KBM-7 (cell line): ENCODE measurements at regions not wholly inside any gene's neighbourhood (a gene's known extent, or its start where the extent isn't known, plus 50 kb on each side); places are given as distances from the start of the nearest gene placed in this dataset.
"Not testable (repeated sequence)": the region's sequence is repeated elsewhere in the genome, so short reads cannot be mapped to it uniquely, and the experiment has no call there.

ENCODE experiments used
- DNase-seq: peaks from one replicate; pipeline ENCODE4 v3.0.0-alpha.2; 2015
- in situ Hi-C: fragments of 300-500 bp; cut with MboI; formaldehyde crosslinking; loops from 2 replicates; pipeline ENCODE4 v1.14.3; 2020; ENCODE audit warnings: low sequenced_read_pairs, low pct_unique_long_range_greater_than_20kb, mixed read lengths

- no peak for DNase-seq
- in situ Hi-C loops: no loop called here
Measured at GRCh38 chr3:102301155-102301880, 133.5 kb upstream of the ZPLD1 start.

- in situ Hi-C loops: no loop called here
- no peak for DNase-seq
Measured at GRCh38 chr3:102302020-102302419, 132.8 kb upstream of the ZPLD1 start.

GRCh38 chr3:102304550-102304949 is 130.3 kb upstream of the ZPLD1 start:
- no peak for DNase-seq
- in situ Hi-C loops: no loop called here

- no peak for DNase-seq
- in situ Hi-C loops: no loop called here
Measured at GRCh38 chr3:102307442-102307841, 127.4 kb upstream of the ZPLD1 start.

GRCh38 chr3:102329066-102329465 is 105.7 kb upstream of the ZPLD1 start:
- in situ Hi-C loops: no loop called here
- no peak for DNase-seq

- DNase-seq: no peak
- in situ Hi-C loops: no loop called here
Measured at GRCh38 chr3:102329561-102329960, 105.3 kb upstream of the ZPLD1 start.

- in situ Hi-C loops: no loop called here
- DNase-seq: no peak
Measured at GRCh38 chr3:102332205-102332604, 102.6 kb upstream of the ZPLD1 start.

- DNase-seq: no peak
- in situ Hi-C loops: no loop called here
Measured at GRCh38 chr3:102332934-102333333, 101.9 kb upstream of the ZPLD1 start.

- in situ Hi-C loops: no loop called here
- DNase-seq: no peak
Measured at GRCh38 chr3:102336130-102336529, 98.7 kb upstream of the ZPLD1 start.

GRCh38 chr3:102339671-102340070 is 95.1 kb upstream of the ZPLD1 start:
- in situ Hi-C loops: no loop called here
- no peak for DNase-seq

- no peak for DNase-seq
- in situ Hi-C loops: no loop called here
Measured at GRCh38 chr3:102346897-102347296, 87.9 kb upstream of the ZPLD1 start.

GRCh38 chr3:102348904-102349303 is 85.9 kb upstream of the ZPLD1 start:
- in situ Hi-C loops: no loop called here
- no peak for DNase-seq

GRCh38 chr3:102353148-102353547 is 81.7 kb upstream of the ZPLD1 start:
- in situ Hi-C loops: no loop called here
- DNase-seq: no peak

- DNase-seq: no peak
- in situ Hi-C loops: no loop called here
Measured at GRCh38 chr3:102353805-102354204, 81.0 kb upstream of the ZPLD1 start.

GRCh38 chr3:102354818-102355515 is 79.8 kb upstream of the ZPLD1 start:
- in situ Hi-C loops: no loop called here
- DNase-seq: no peak

GRCh38 chr3:102356506-102356905 is 78.3 kb upstream of the ZPLD1 start:
- no peak for DNase-seq
- in situ Hi-C loops: no loop called here

GRCh38 chr3:102357313-102357712 is 77.5 kb upstream of the ZPLD1 start:
- in situ Hi-C loops: not testable (repeated sequence)

GRCh38 chr3:102360183-102360860 is 74.5 kb upstream of the ZPLD1 start:
- no peak for DNase-seq
- in situ Hi-C loops: no loop called here

More at GRCh38 chr3:102357313-102357712, 77.5 kb upstream of the ZPLD1 start:
- DNase-seq: not testable (repeated sequence)

- DNase-seq: no peak
- in situ Hi-C loops: no loop called here
Measured at GRCh38 chr3:102361101-102361500, 73.7 kb upstream of the ZPLD1 start.

- DNase-seq, in situ Hi-C loops: not testable (repeated sequence)
Measured at GRCh38 chr3:102366116-102366515, 68.7 kb upstream of the ZPLD1 start.
